Erythroblast (primary cell): ENCODE measurements at regions not wholly inside any gene's neighbourhood (a gene's known extent, or its start where the extent isn't known, plus 50 kb on each side); places are given as distances from the start of the nearest gene placed in this dataset.

ENCODE experiments used
- GATA1 ChIP-seq: IDR thresholded peaks from 2 replicates; pipeline ENCODE4 v1.6.1; 2011; ENCODE audit warnings: low read depth, mild to moderate bottlenecking, control low read depth, low read length, moderate library complexity
- POLR2A ChIP-seq: IDR thresholded peaks from 2 replicates; pipeline ENCODE4 v1.6.1; 2011; ENCODE audit warnings: mild to moderate bottlenecking, low read length

DNA sequence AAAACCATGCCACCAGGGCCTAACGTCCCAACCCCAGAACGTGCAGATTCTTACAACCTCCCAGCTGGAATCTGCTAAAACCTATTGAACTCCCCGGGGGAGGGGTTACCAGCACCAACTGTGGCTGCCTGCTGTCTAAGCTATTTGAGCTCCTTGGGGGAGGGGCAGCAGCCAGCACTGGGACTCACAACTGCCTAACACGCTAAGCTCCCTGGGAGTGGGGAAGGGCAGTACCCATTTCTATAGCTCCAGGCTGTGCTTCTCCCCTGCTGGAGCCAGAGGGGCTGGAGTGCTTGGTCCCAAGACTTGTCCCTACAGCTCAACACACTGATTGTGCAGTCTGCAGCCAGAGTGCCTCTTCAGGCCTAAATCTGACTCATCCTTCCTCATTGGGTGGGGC lies 459.8 kb upstream of the FGF16 start:
- TF ChIP-seq POLR2A (no peak), GATA1 (no peak)
